Suprapubic skin (tissue), 4 donors: ENCODE measurements at regions not wholly inside any gene's neighbourhood (a gene's known extent, or its start where the extent isn't known, plus 50 kb on each side); places are given as distances from the start of the nearest gene placed in this dataset.

Source experiments
- DNase-seq, 2 donors: peaks; one replicate each; pipeline ENCODE4 v3.0.0-alpha.2; 2019; ENCODE audit warnings: low spot score in 2 of 2
- H3K27ac ChIP-seq: fragments of 200-600 bp; sonication (generic); one replicate; pipeline ENCODE4 v1.5.1; 2019
- H3K27me3 ChIP-seq: fragments of 200-600 bp; sonication (generic); one replicate; pipeline ENCODE4 v1.5.1; 2019
- H3K36me3 ChIP-seq: fragments of 200-600 bp; sonication (generic); one replicate; pipeline ENCODE4 v1.5.1; 2019
- H3K4me1 ChIP-seq: fragments of 200-600 bp; sonication (generic); one replicate; pipeline ENCODE4 v1.5.1; 2019
- H3K4me3 ChIP-seq: fragments of 200-600 bp; sonication (generic); one replicate; pipeline ENCODE4 v1.5.1; 2019; ENCODE audit warnings: mild to moderate bottlenecking
- H3K9me3 ChIP-seq: fragments of 200-600 bp; sonication (generic); one replicate; pipeline ENCODE4 v1.5.1; 2019
- EP300 ChIP-seq: sonication (generic); formaldehyde crosslinking; IDR thresholded peaks from one replicate; pipeline ENCODE4 v1.6.1; 2017; ENCODE audit warnings: antibody characterized with exemption
- POLR2A ChIP-seq, 2 donors: fragments of 450-650 bp; IDR thresholded peaks; one replicate each; pipeline ENCODE4 v1.6.1; 2017; ENCODE audit warnings: antibody characterized with exemption in 2 of 2, mild to moderate bottlenecking in 2 of 2, moderate library complexity in 2 of 2
- POLR2AphosphoS5 ChIP-seq, 3 donors: sonication (generic); formaldehyde crosslinking; IDR thresholded peaks; one replicate each; pipeline ENCODE4 v1.6.1; 2017; ENCODE audit warnings: antibody characterized with exemption in 3 of 3
- WGBS: methylation state at CpG from one replicate; pipeline ENCODE4 v1.1.5; 2018; 5-methylcytosine and 5-hydroxymethylcytosine counted together
- TF ChIP-seq, protein P1 (sequence below), 2 donors: fragments of 200-600 bp in 1 of 2; fragments of 450-650 bp in 1 of 2; sonication (generic) in 1 of 2; IDR thresholded peaks; one replicate each; pipeline ENCODE4 v1.5.1; 2016 to 2019; ENCODE audit warnings: antibody characterized with exemption in 2 of 2, mild to moderate bottlenecking in 1 of 2, moderate library complexity in 1 of 2

DNA sequence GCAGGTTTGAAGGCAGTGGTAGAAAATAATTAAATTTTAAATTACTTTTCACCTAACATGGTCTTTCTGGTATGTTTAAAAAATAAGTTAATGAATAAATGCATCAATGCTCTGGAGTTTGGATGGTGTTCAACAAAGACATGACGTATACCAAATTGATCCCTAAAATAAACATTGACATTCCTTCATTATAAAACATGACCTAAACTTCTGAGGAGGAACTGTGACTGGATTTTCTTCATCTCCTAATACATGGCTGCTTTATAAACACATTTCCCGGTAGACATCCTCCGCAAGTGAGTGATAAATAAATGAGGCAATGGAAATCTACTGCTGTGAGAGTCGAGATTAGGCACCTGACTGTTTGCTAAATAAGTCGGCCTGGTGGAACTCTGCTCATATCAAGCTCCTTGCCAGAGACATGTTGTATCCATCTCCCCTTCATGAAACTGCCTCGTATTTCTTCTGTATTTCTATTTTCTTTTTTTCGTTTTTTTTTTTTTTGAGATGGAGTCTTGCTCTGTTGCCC, 362.3 kb downstream of the RNF144A start:
- 65% methylated on average over 6 of the region's 7 CpGs for WGBS
- TF ChIP-seq POLR2A (IDR thresholded peaks at IDR 0.05), result no peak
- TF ChIP-seq, protein P1, sequence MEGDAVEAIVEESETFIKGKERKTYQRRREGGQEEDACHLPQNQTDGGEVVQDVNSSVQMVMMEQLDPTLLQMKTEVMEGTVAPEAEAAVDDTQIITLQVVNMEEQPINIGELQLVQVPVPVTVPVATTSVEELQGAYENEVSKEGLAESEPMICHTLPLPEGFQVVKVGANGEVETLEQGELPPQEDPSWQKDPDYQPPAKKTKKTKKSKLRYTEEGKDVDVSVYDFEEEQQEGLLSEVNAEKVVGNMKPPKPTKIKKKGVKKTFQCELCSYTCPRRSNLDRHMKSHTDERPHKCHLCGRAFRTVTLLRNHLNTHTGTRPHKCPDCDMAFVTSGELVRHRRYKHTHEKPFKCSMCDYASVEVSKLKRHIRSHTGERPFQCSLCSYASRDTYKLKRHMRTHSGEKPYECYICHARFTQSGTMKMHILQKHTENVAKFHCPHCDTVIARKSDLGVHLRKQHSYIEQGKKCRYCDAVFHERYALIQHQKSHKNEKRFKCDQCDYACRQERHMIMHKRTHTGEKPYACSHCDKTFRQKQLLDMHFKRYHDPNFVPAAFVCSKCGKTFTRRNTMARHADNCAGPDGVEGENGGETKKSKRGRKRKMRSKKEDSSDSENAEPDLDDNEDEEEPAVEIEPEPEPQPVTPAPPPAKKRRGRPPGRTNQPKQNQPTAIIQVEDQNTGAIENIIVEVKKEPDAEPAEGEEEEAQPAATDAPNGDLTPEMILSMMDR (IDR thresholded peaks at IDR 0.05), result no peak
- no peak for TF ChIP-seq EP300
- no peak for TF ChIP-seq POLR2AphosphoS5 (IDR thresholded peaks at IDR 0.05)
- Histone ChIP-seq H3K9me3 (no peaks in the 10 kb centered on the region), H3K27ac (no peak overlapping the region), H3K36me3 (no peaks in the 10 kb centered on the region), H3K27me3 (no peaks in the 10 kb centered on the region), H3K4me1 (no peaks in the 10 kb centered on the region), H3K4me3 (no peak overlapping the region)
- no peak for DNase-seq

DNA sequence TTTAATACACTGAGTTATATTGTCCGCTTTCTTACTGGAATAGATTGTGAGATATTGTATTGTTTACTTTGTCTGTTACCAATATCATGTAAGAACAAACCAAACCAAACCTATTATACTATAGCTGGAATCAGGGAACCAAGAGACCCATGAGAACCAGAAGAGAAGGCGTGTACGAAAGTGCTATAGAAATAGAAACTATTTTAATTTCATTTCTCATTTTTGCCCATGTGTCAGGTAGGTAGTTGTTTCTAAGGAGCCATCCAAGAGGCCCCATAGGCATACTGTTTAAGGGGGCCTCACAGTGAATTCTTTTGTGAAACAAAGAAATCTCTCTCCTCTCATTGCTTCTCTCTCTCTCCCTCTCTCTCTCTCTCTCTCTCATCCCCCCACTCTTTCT, 363.6 kb downstream of the RNF144A start:
- Histone ChIP-seq H3K9me3 (no peaks in the 10 kb centered on the region), H3K27me3 (no peaks in the 10 kb centered on the region), H3K4me1 (no peaks in the 10 kb centered on the region), H3K27ac (no peak overlapping the region), H3K36me3 (no peaks in the 10 kb centered on the region), H3K4me3 (no peak overlapping the region)
- no peak for DNase-seq
- WGBS, result 59% methylated on average over 3 of the region's 3 CpGs
- TF ChIP-seq, protein P1 (IDR thresholded peaks at IDR 0.05), result no peak
- no peak for TF ChIP-seq POLR2AphosphoS5 (IDR thresholded peaks at IDR 0.05)
- TF ChIP-seq EP300, result no peak
- TF ChIP-seq POLR2A (IDR thresholded peaks at IDR 0.05), result no peak

DNA sequence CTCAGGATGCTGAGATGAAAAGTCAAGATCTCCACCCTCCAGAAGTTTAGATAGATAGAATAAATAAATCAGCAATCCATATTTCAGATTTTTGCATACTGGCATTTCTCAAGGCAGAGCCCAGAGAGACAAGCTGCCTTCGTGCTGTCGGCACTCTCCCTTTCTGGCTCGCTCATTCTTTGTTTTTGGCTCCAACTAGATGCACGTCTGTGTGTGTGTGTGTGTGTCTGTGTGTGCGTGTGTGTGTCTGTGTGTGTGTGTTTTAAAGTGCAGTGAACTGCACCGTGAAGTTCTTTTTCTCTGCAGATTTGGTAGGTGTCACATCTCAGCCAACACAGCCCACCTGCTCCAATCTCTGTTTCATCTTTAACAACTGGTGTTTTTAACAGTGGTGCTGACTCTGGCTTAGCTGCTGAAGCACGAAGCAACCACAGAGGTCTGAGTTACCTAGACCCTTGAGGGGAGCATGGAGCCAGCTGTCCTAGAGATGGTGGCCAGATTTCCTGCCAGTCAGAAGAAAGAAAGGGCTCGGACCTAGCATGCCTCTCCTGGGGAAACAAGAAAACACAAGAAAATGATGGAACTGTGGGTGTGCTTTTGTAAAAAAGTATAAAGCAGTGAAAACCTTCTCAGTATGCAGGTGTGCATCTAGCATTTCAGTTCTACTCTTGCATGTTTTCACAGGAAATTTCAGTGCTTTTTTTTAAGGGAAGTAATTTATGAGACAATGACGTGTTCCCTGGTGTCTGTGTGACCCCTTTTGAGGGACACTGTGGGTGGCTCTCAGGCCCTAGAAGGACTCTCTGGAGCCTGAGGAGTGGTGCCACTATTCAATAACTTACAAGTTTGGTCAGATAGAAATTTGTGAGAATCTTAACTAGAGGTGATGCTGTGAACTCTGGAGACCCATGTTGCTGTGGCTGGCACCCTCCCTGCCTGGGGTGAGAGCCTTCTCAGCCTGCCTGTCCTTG, 364.3 kb downstream of the RNF144A start:
- no peak for DNase-seq
- WGBS, result 37% methylated on average over 9 of the region's 9 CpGs
- Histone ChIP-seq H3K9me3 (no peaks in the 10 kb centered on the region), H3K27ac (no peak overlapping the region), H3K4me1 (no peaks in the 10 kb centered on the region), H3K36me3 (no peaks in the 10 kb centered on the region), H3K4me3 (no peak overlapping the region), H3K27me3 (no peaks in the 10 kb centered on the region)
- TF ChIP-seq EP300 (no peak), POLR2AphosphoS5 (IDR thresholded peaks at IDR 0.05) (no peak), POLR2A (IDR thresholded peaks at IDR 0.05) (no peak)
- TF ChIP-seq, protein P1 (IDR thresholded peaks at IDR 0.05), result no peak

DNA sequence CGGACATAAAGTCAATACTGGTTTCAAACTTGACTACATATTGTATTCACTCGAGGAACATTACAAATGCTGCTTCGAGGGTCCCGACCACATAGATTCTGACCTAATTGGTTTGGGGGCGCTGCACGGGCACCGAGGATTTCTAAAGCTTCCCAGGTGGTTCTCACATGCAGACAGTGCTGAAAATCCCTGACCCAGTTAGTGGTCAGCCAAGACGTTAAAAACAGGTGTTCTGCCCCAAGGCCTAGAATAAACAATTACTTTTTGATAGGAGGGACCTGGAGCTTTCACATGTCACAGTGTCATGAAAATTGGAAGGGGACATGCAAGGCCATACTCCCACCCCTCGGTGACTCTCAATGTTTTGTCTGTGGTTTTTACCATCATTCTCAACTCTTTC, 368.9 kb downstream of the RNF144A start:
- DNase-seq, result no peak
- Histone ChIP-seq H3K4me1 (no peaks in the 10 kb centered on the region), H3K36me3 (no peaks in the 10 kb centered on the region), H3K27me3 (no peaks in the 10 kb centered on the region), H3K9me3 (no peaks in the 10 kb centered on the region), H3K4me3 (no peak overlapping the region), H3K27ac (no peak overlapping the region)
- whole genome bisulfite sequencing, result 97% methylated on average over 9 of the region's 9 CpGs
- TF ChIP-seq, protein P1 (IDR thresholded peaks at IDR 0.05), result no peak

DNA sequence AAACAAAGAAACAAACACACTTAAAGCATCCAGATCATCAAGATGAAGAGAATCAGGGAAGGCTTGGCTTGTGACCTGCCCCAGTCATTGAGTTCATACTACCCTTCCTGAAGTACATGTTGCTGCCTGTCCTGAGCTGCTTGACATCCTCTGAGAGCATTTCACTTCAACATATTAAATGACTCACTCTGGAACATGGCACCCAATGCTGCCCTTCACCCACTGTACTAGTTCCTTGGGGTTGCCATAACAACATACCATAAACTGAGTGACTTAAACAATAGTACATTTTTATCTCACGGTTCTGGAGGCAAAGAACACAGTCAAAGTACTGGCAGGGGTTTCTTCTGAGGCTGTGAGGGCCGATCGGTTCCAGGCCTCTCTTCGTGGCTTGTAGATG, 371.3 kb downstream of the RNF144A start:
- Histone ChIP-seq H3K4me1 (no peaks in the 10 kb centered on the region), H3K9me3 (no peaks in the 10 kb centered on the region), H3K27ac (no peak overlapping the region), H3K4me3 (no peak overlapping the region), H3K27me3 (peaks cover 1% of the 10 kb centered on the region), H3K36me3 (no peaks in the 10 kb centered on the region)
- WGBS, result 67% methylated on average over 4 of the region's 4 CpGs
- TF ChIP-seq POLR2AphosphoS5 (IDR thresholded peaks at IDR 0.05), result no peak
- DNase-seq, result no peak
